HG02588 (cell line): ENCODE measurements at regions not wholly inside any gene's neighbourhood (a gene's known extent, or its start where the extent isn't known, plus 50 kb on each side); places are given as distances from the start of the nearest gene placed in this dataset.

Source experiments
- ATAC-seq: cut with Tn5 transposase; IDR thresholded peaks from one replicate; pipeline ENCODE4 v1.9.1; 2021; ENCODE audit warnings: mild to moderate bottlenecking, moderate library complexity; ENCODE audit not compliant: unreplicated experiment

DNA sequence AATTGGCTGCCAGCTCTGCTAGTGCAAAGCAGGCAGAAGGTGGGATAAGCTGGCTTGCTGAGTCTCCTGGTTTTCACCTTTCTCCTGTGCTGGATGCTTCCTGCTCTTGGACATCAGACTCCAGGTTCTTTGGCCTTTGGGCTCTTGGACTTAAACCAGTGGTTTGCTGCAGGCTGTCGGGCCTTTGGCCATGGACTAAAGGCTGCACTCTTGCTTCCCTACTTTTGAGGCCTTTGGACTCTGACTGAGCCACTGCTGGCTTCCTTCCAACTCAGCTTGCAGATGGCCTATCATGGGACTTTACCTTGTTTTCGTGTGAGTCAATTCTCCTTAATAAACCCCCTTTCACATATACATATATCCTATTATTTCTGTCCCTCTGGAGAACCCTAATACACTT lies 1293.9 kb upstream of the CDH6 start:
- no peak for ATAC-seq

- ATAC-seq: no peak
Measured at GRCh38 chr5:29897916-29898315, 1295.6 kb upstream of the CDH6 start.

GRCh38 chr5:29896646-29897045 lies 1296.8 kb upstream of the CDH6 start:
- ATAC-seq: no peak

DNA sequence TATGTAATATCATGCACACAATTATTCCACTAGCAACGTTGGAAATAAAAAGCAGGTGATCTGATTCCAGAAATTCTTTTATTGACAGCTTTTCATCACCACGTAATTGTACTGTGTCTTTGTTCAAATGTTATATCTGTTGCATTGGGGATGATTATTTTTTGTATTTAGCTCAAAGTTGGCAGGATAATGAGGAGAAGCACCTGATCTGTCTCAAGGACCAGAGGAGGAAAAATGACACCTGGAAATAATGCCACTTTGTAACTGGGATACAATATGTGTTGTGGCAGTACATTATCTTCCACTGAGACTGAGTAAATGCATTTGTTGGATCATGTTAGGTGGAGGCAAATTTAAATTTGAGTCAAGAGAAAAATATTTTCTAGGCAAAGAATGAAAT lies 1298.8 kb upstream of the CDH6 start:
- ATAC-seq: no peak

- ATAC-seq: no peak
Measured at GRCh38 chr5:29889051-29889450, 1304.4 kb upstream of the CDH6 start.

GRCh38 chr5:29885595-29885994 lies 1307.9 kb upstream of the CDH6 start:
- no peak for ATAC-seq

DNA sequence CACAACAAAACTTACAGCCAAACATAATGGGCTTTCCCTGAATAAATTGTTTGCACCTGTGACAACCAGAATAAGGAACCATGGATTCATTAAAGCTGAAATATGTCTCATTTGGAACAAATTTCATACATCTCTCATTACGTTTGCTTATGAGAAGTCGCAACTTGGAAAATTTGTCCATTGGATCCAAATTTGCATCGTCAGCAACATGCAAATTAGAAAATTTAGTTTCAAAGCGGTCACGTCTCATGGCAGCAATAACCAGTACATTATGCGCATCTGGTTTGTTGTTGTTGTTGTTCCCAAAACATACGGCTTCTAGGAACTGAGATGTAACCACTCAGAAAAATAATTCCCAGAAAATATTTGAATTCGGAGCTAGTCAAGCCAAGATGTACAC lies 1311.5 kb upstream of the CDH6 start:
- ATAC-seq: no peak

- ATAC-seq: no peak
Measured at GRCh38 chr5:29879401-29879800, 1314.1 kb upstream of the CDH6 start.

DNA sequence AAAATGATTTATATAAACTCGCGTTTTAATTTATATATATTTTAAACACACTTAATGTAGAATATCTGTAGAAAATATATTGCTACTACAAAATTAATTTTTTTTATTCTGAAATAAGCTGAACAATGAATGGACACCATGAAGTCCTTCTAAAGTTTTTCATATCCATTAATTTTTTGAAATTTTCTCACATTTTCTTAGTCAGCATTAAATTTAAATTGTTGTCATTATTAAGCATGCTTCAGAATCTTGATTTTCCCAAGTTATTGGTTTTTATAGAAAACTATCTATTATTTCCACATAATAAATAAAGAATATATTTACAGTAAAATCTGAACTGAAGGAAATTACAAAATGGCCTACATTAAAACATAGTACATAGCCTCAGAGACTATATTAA lies 1314.9 kb upstream of the CDH6 start:
- no peak for ATAC-seq

GRCh38 chr5:29867155-29867554 lies 1326.3 kb upstream of the CDH6 start:
- no peak for ATAC-seq

- no peak for ATAC-seq
Measured at GRCh38 chr5:29853711-29854220, 1339.7 kb upstream of the CDH6 start.

GRCh38 chr5:29852329-29852728 lies 1341.2 kb upstream of the CDH6 start:
- no peak for ATAC-seq

DNA sequence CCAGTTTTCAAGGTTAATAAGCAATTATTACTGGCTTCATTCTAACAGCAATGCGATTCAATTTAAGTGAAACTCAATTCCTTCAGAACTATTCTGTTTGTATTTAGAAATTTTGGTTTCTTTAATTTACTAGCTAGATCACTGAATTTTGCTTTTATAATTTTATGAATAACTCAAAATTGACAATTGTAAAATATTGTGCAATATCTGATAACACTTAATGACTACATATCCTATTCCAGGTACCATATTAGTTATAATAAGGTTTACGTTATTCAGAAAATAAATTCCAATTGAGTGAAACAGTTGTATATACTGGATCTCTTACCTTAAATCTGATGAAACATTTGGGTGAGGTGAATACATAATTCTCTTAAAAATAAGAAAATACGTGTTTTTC lies 1348.3 kb upstream of the CDH6 start:
- no peak for ATAC-seq

- ATAC-seq: no peak
Measured at GRCh38 chr5:29833394-29833793, 1360.1 kb upstream of the CDH6 start.

DNA sequence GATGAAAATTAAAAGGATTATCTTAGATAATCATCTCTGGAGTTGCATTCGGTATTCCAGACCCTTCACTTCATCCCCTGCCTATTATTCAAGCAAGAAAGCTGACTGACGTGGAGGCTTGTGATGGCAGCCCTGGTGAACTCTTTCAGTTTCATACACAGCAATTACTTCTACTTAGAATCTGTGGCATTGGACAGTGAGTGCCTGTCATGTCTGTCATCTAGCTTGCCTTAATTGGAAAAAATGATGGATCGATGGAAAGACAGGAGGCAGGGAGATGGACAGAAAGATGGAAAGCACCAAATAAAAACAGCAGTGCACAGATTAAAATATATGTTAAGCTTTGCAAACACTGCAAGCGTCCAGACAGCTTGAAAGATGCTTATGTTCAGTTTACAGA lies 1371.0 kb upstream of the CDH6 start:
- ATAC-seq: no peak

DNA sequence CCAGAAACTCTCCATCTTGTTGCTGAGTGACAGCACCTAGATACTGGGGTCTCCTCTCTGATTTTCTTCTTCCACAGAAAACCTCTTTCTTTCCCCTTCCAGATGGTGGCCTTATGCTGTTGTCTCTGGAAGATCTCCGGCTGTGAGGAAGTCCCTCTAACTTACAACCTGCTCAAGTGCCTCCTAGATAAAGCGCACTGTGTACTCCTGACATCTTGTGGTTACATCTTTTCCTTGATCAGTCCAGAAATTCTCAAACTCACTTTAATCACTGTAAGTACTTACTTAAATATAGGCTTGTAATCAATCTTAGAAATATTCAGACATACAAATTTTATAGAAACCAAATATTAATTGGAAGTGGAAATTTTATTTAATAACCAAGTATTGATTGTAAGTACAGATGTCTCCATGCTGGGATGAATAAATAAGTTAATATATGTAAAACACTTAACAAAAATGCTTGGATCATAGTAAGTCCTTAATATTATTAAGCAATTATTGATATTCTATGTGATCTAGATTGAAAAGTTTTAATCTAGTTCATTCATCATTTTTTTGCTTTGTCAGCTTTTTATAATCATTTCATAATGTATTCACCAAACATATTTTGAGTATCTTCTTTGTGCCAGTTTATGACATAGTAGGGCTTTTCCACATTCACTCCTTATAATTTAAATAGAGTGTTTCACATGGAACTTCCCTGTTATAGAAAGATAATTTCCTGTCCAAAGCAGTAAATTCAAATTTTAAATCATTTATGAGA lies 1381.4 kb upstream of the CDH6 start:
- no peak for ATAC-seq

DNA sequence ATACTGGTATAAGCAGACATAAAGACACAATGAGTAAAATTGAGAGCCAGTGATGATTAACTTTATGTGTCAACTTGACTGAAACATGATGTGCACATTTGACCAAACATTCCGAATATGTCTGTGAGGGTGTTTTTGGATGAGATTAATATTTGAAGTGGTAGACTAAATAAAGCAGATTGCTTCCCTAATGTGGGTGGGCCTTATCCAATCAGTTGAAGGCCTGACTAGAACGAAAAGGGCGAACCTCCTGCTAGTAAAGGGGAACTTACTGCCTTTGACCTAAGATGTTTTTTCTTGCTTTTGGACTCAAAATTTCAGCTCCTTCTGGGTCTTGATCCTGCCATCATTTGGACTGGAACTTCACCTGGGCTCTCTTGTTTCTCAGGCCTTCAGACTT lies 1387.7 kb upstream of the CDH6 start:
- no peak for ATAC-seq

- ATAC-seq: no peak
Measured at GRCh38 chr5:29800752-29801151, 1392.7 kb upstream of the CDH6 start.

DNA sequence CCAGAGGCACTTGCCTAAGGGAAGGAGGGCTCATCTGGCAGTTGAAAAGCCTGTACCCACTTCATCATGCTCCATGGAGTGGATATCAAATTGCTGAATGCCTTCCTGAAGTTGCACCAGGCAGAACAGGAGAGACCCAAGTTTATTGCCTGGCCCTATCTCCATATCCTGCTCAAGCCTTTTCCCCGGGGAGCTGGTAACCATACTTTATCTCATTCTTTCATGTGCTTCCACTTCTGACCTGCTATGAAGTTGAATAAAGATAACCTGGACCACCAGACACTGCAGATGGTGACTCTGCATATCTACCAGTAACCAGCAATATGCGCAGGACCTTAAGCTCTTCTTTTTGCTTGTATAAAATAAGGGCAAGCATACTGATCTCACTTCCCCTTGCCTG lies 1397.5 kb upstream of the CDH6 start:
- ATAC-seq: no peak

DNA sequence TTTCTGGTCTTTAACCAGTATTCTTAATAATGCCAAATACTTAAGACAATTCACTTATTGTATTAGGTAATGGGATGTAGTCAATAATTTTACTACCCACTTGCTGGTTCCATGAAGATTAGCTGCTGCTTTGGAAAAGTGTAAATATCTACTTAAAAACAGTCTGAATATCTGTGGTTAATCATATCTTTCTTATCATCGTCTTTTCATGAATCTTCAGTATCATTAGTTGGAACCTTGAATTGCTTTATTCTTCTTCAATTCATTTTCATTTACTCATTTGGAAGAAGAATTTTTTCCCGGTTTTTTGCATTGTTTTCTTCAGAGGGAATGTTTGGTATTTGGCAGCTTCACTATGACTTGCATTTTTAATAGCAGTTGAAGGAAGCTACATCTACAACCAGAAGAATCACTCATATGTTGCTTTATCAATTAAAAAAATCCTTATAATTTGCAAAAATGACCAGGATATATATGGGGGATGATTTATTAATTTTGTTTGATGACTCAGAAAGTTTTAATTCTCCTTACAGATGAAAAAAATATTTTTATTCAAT lies 1398.3 kb upstream of the CDH6 start:
- ATAC-seq: no peak

DNA sequence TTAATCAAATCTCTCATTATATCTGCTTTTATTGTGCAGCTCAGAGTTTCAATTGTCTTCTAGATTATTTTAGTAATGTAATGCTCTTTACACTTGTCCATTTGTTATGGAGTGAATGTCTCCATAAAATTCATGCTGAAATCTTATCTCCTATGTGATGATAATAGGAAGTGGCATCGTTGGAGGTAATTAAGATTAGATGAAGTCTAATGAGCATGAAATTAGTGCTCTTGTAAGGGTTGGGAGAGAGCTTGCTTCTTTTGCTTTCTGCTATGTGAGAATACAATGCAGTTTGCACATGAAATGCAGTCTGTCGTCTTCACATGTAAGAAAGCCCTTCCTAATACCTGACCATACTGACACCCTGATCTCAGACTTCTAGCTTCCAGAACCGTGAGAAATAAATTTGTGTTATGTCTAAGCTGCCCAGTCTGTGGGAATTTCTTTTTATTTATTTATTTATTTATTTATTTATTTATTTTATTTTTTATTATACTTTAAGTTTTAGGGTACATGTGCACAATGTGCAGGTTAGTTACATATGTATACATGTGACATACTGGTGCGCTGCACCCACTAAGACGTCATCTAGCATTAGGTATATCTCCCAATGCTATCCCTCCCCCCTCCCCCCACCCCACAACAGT lies 1399.2 kb upstream of the CDH6 start:
- no peak for ATAC-seq

DNA sequence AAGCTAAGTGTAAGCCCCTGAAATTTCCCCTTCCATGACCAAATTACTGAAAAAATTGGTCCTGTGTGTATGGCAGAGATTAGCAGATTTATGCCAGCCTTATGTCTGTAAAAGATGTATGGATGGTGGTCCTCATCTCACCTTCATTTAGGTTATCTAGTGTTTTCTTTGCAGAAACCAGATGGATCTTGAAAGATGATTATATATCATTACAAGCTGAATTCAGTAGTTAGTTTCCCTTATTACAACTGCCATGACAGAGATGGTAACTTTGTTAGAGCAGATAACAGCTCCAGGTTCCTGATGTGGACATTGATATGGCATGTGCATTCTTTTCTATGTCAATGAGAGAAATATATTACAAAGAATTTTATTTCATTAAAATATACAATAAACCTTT lies 1403.2 kb upstream of the CDH6 start:
- ATAC-seq: no peak
